ENCODE measurements at regions not wholly inside any gene's neighbourhood (a gene's known extent, or its start where the extent isn't known, plus 50 kb on each side); places are given as distances from the start of the nearest gene placed in this dataset.

- no peaks in the 10 kb centered on the region for H3F3A ChIP-seq (replicated peaks; ENCODE audit: insufficient read depth)
- no peak overlapping the region for H3K4me3 ChIP-seq (ENCODE audit: low read depth in 2 of 2, low read length in 1 of 2)
- H3K9me3 ChIP-seq = no peaks in the 10 kb centered on the region; the same call in 1 of the 2 replicates
- H3K9me2 ChIP-seq = no peaks in the 10 kb centered on the region
- TF ChIP-seq GATA2 (CRISPR knock-in tag; IDR thresholded peaks at IDR 0.05) = no peak
- no peak for TF ChIP-seq RCOR1 (IDR thresholded peaks at IDR 0.05; ENCODE audit: low read length)
- no peak for TF ChIP-seq MEF2A (IDR thresholded peaks at IDR 0.05; ENCODE audit: borderline replicate concordance, low read depth)
- TF ChIP-seq FOSL2 (IDR thresholded peaks at IDR 0.05; ENCODE audit: borderline replicate concordance, low read depth) = no peak
- TF ChIP-seq RXRA (IDR thresholded peaks at IDR 0.05; ENCODE audit: borderline replicate concordance, low read depth) = no peak
- no peak for TF ChIP-seq NFIC (IDR thresholded peaks at IDR 0.05; ENCODE audit: borderline replicate concordance)
- TF ChIP-seq CTCF (IDR thresholded peaks at IDR 0.05) = no peak
- no peak for TF ChIP-seq MXI1 (IDR thresholded peaks at IDR 0.05; ENCODE audit: low read depth, low read length)
- no peak for TF ChIP-seq ZBTB33 (IDR thresholded peaks at IDR 0.05; ENCODE audit: borderline replicate concordance, low read depth)
- TF ChIP-seq POLR2AphosphoS5 (IDR thresholded peaks at IDR 0.05; ENCODE audit: low read depth, low read length) = no peak
- TF ChIP-seq YY1 (IDR thresholded peaks at IDR 0.05; ENCODE audit: low read depth) = no peak
- no peak overlapping the region for H3K9ac ChIP-seq
- H3K79me2 ChIP-seq (ENCODE audit: insufficient read depth) = no peaks in the 10 kb centered on the region
- H3K4me2 ChIP-seq = no peak overlapping the region
- H3K36me3 ChIP-seq (replicated peaks in 1 of 2; ENCODE audit: control insufficient read depth in 1 of 2, insufficient read depth in 2 of 2, low read length in 1 of 2) = no peaks in the 10 kb centered on the region
- ChIA-PET POLR2A (no interaction called here), CTCF (no interaction called here)
- no peak for DNase-seq
- no peak overlapping the region for H2AFZ ChIP-seq (ENCODE audit: low read depth)
- H4K20me1 ChIP-seq (ENCODE audit: insufficient read depth) = no peaks in the 10 kb centered on the region
- no peaks in the 10 kb centered on the region for H3K4me1 ChIP-seq (ENCODE audit: control insufficient read depth in 1 of 2, insufficient read depth in 2 of 2, low read depth in 1 of 2, low read length in 1 of 2)
- H3K27me3 ChIP-seq (ENCODE audit: insufficient read depth) = no peaks in the 10 kb centered on the region
- no peak overlapping the region for H3K27ac ChIP-seq (ENCODE audit: low read depth in 2 of 2, low read length in 1 of 2)
These were observed 306.4 kb downstream of the NUF2 start for GRCh38 chr1:163628034-163628773.

DNA sequence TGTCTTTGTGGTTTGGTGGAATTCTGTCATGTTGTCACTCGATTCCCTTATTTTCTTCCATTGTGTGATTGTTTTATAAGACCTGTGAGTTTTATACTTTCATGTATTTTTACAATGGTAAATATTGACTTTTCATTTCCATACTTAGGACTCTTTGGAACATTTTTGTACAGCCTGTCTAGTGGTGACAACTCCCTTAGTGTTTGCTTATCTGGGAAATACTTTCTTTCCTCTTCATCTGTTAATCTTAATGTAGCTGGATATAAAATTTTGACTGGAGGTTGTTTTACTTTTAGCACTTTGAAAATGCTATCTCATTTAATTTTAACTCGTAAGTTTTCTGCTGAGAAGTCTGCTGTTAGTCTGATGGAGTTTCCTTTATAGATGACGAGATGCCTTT is 310.5 kb downstream of the NUF2 start:
- Histone ChIP-seq H3K79me2 (ENCODE audit: insufficient read depth) (no peaks in the 10 kb centered on the region), H3K4me2 (no peak overlapping the region), H3K4me1 (ENCODE audit: control insufficient read depth in 1 of 2, insufficient read depth in 2 of 2, low read depth in 1 of 2, low read length in 1 of 2) (no peaks in the 10 kb centered on the region), H3K9ac (no peak overlapping the region), H3K36me3 (replicated peaks in 1 of 2; ENCODE audit: control insufficient read depth in 1 of 2, insufficient read depth in 2 of 2, low read length in 1 of 2) (no peaks in the 10 kb centered on the region), H2AFZ (ENCODE audit: low read depth) (no peak overlapping the region), H4K20me1 (ENCODE audit: insufficient read depth) (no peaks in the 10 kb centered on the region), H3K4me3 (ENCODE audit: low read depth in 2 of 2, low read length in 1 of 2) (no peak overlapping the region), H3F3A (replicated peaks; ENCODE audit: insufficient read depth) (no peaks in the 10 kb centered on the region), H3K9me2 (no peaks in the 10 kb centered on the region), H3K27me3 (ENCODE audit: insufficient read depth) (no peaks in the 10 kb centered on the region), H3K9me3 (no peaks in the 10 kb centered on the region; the same call in 1 of the 2 replicates), H3K27ac (ENCODE audit: low read depth in 2 of 2, low read length in 1 of 2) (no peak overlapping the region)
- POLR2A ChIA-PET = no interaction called here
- 11% methylated on average over 3 of the region's 3 CpGs for WGBS (ENCODE audit: low lambda C conversion rate)
- no peak for TF ChIP-seq GABPA (IDR thresholded peaks at IDR 0.05; ENCODE audit: low read depth)
- TF ChIP-seq EZH2phosphoT487 (IDR thresholded peaks at IDR 0.05; ENCODE audit: borderline replicate concordance, low read depth) = no peak
- no peak for TF ChIP-seq REST (IDR thresholded peaks at IDR 0.05; ENCODE audit: low read depth, low read length)
- no peak for TF ChIP-seq ELF1 (IDR thresholded peaks at IDR 0.05)
- TF ChIP-seq GATA2 (CRISPR knock-in tag; IDR thresholded peaks at IDR 0.05) = no peak
- no peak for TF ChIP-seq IRF3 (IDR thresholded peaks at IDR 0.05; ENCODE audit: low read depth, low read length)
- TF ChIP-seq MAX (IDR thresholded peaks at IDR 0.05; ENCODE audit: low read depth) = no peak
- no peak for TF ChIP-seq MXI1 (IDR thresholded peaks at IDR 0.05; ENCODE audit: low read depth, low read length)
- TF ChIP-seq FOXJ3 (CRISPR knock-in tag; IDR thresholded peaks at IDR 0.05) = no peak
- DNase-seq = no peak
- CTCF ChIA-PET = no interaction called here

All from SK-N-SH (cell line).